Renal cortical epithelial cell (primary cell): ENCODE measurements at regions not wholly inside any gene's neighbourhood (a gene's known extent, or its start where the extent isn't known, plus 50 kb on each side); places are given as distances from the start of the nearest gene placed in this dataset.
"Not testable (repeated sequence)": the region's sequence is repeated elsewhere in the genome, so short reads cannot be mapped to it uniquely, and the experiment has no call there.

Experiments used
- DNase-seq: peaks from one replicate; pipeline ENCODE4 v3.0.0-alpha.2; 2011; ENCODE audit warnings: low read depth

- no peak for DNase-seq
Measured at GRCh38 chr5:172528440-172528839, 74.1 kb upstream of the SH3PXD2B start.

- no peak for DNase-seq
Measured at GRCh38 chr5:172527559-172527958, 73.2 kb upstream of the SH3PXD2B start.

- no peak for DNase-seq
Measured at GRCh38 chr5:172525996-172526360, 71.7 kb upstream of the SH3PXD2B start.

GRCh38 chr5:172525307-172525995, 71.1 kb upstream of the SH3PXD2B start:
- no peak for DNase-seq

GRCh38 chr5:172524573-172525021, 70.3 kb upstream of the SH3PXD2B start:
- DNase-seq = no peak

- no peak for DNase-seq
Measured at GRCh38 chr5:172523146-172523745, 68.9 kb upstream of the SH3PXD2B start.

- no peak for DNase-seq
Measured at GRCh38 chr5:172521338-172521932, 67.1 kb upstream of the SH3PXD2B start.

- no peak for DNase-seq
Measured at GRCh38 chr5:172511952-172512351, 57.6 kb upstream of the SH3PXD2B start.

- DNase-seq = peak; percentile 1
Measured at GRCh38 chr5:172509405-172509781, 55.1 kb upstream of the SH3PXD2B start.

- DNase-seq = no peak
Measured at GRCh38 chr5:172508471-172509404, 54.4 kb upstream of the SH3PXD2B start.

- DNase-seq = not testable (repeated sequence)
Measured at GRCh38 chr5:172507485-172507884, 53.2 kb upstream of the SH3PXD2B start.

- DNase-seq = no peak
Measured at GRCh38 chr5:172506921-172507320, 52.6 kb upstream of the SH3PXD2B start.

- no peak for DNase-seq
Measured at GRCh38 chr5:172506251-172506650, 51.9 kb upstream of the SH3PXD2B start.

- no peak for DNase-seq
Measured at GRCh38 chr5:172505845-172506244, 51.5 kb upstream of the SH3PXD2B start.

- DNase-seq = no peak
Measured at GRCh38 chr5:172505403-172505759, 51.1 kb upstream of the SH3PXD2B start.

- no peak for DNase-seq
Measured at GRCh38 chr5:172504701-172505402, 50.5 kb upstream of the SH3PXD2B start.

- no peak for DNase-seq
Measured at GRCh38 chr5:172503925-172504700, 49.8 kb upstream of the SH3PXD2B start.
